NCI-H748 (cell line): ENCODE measurements at regions not wholly inside any gene's neighbourhood (a gene's known extent, or its start where the extent isn't known, plus 50 kb on each side); places are given as distances from the start of the nearest gene placed in this dataset.
"Not testable (repeated sequence)": the region's sequence is repeated elsewhere in the genome, so short reads cannot be mapped to it uniquely, and the experiment has no call there.

Experiments
- DNase-seq: peaks from one replicate; lab custom pipeline; 2025; ENCODE audit not compliant: unreplicated experiment; lab: John Stamatoyannopoulos, UW

DNA sequence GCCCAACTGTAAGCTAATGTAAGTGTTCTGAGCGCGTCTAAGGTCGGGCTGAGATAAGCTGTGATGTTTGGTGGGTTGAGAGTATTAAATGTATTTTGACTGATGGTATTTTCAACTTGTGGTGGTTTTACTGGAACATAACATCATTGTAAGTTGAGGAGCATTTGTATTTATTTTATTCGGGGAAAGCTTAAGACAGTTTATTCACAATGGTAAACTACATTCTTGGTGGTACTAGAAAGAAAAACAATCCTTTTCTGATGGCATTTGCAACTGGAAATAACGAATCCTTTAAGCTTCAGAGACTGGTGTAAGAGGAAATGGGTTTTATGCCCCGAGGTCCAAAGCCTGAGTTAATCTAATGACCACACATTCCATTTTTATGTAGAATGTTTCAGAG is 283.3 kb upstream of the NETO1 start:
- DNase-seq, result no peak

DNA sequence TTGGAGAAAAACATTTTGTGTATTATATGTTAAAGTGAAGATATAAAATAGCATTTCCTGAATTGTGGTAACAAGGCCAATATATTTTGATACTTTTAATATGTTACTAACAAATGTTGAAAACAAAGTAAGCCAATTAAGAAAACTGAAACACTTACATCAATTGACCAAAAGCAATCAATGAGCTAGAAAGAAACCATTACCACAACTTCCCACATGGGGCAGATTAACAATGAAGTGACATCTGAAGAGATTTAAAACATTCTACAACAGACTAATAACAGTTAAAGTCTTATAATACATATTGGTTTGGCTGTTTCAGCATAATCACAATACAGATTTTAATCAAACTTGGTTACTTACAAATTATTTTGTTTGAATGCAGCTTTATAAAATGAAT is 282.4 kb upstream of the NETO1 start:
- DNase-seq, result no peak

DNA sequence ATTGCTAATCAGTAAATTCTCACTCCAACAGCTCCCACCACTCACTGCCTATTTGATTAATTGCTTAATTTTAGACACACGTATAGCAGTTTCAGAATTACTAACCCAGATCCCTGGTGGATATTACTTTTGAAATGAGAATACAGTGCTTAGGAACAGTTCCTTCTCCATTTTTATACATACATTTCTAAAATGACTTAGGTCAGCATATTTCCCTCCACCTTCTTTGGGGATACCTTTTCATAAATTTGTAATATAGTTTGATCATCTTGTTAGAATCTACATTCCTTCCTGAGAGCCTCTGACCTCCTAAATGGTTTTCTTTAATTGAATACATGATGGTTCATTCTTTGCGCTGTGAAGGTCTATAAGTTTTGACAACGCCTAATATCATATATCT is 279.8 kb upstream of the NETO1 start:
- DNase-seq, result no peak

DNA sequence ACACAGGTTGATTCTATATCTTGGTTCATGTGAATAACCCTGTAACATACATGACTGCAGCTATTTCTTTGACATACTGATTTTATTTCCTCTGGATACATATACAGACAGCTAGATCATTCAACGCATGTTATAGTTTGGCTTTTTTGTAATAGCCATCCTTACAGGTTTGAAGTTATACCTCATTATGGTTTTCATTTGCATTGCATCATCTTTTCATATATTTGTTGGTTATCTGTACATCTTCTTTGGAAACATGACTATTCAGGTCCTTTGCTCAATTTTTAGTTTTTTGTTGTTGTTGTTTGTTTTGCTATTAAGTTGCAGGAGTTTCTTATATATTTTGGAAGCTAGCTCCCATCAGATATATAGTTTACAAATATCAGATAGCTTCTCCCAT is 276.2 kb upstream of the NETO1 start:
- DNase-seq, result no peak

DNA sequence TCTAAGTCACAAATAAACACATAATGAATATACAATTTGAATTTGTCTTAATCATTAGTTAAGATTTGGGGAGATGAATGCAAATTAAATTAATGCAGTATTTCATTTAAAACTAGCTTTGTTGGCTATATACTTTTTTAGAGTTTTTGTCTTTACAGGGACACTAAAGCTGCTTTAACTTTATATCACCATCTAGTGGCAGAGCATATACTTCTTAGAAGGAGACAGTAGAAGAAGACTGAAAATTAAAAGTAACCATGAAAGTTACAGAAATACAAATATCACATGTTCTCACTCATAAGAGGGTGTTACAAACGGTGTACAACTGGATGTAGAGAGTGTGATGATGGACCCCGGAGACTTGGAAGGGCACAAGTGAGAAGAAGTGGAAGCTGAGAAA is 268.3 kb upstream of the NETO1 start:
- peak; percentile 29 for DNase-seq

DNA sequence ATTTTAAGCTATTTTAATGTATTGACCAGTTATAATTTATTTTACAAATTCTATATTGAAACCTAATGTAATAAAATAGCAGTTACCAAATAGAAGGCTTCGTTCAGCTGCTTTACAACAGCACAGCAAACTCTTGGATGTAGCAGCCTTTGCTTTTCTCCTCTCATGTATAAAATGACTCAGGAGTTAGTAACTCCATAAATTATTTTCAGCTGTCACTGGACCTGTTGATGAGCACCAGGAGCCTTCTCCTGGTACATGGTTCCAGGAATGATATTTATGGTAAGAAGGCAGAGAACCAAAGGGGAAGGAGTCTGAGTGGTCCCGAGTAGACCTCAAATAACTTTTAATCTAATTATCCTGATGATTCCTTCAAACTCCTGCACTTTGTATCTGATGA is 256.4 kb upstream of the NETO1 start:
- DNase-seq, result no peak

DNA sequence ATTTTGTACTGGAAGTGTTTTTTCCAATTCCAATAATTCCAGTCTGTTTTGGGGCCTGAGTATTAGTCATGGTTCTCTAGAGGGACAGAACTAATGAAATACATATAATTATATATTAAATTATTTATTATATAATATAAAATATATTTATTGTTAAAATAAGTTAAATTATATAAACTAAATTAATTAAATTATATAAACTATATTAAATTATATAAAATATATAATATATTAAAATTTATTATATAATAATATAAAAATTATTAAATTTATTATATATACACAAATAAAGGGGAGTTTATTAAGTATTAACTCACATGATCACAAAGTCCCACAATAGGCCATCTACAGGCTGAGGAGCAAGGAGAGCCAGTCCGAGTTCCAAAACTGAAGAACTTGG is 253.4 kb upstream of the NETO1 start:
- no peak for DNase-seq

DNA sequence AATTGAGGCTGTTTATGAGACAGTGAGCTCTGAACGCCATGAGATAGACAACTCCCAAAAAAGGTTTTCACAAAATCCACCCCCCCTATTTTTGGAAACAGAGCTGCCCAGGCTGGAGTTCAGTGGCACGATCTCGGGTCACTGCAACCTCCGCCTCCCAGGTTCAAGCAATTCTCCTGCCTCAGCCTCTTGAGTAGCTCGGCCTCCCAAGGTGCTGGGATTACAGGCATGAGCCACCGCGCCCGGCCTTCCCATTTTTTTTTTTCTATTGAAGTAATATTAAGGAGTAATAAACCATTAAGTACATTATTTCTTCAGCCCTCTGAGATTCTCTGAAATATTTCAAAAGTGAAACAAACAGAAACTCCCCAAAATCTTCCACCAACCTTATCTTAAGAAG is 252.8 kb upstream of the NETO1 start:
- no peak for DNase-seq

DNA sequence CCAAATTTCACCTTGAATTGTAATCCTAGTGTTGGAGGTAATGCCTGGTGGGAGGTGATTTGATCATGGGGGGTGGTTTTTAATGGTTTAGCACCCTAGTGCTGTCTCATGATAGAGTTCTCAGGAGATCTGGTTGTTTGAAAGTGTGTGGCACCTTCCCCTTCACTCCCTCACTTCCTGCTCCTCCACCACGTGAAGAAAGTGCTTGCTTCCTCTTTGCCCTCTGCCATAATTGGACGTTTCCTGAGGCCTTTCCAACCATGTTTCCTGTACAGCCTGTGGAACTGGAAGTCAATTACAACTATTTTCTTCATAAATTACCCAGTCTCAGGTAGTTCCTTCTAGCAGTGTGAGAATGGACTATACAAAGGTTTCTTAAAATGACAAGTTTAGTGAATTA is 251.8 kb upstream of the NETO1 start:
- no peak for DNase-seq

DNA sequence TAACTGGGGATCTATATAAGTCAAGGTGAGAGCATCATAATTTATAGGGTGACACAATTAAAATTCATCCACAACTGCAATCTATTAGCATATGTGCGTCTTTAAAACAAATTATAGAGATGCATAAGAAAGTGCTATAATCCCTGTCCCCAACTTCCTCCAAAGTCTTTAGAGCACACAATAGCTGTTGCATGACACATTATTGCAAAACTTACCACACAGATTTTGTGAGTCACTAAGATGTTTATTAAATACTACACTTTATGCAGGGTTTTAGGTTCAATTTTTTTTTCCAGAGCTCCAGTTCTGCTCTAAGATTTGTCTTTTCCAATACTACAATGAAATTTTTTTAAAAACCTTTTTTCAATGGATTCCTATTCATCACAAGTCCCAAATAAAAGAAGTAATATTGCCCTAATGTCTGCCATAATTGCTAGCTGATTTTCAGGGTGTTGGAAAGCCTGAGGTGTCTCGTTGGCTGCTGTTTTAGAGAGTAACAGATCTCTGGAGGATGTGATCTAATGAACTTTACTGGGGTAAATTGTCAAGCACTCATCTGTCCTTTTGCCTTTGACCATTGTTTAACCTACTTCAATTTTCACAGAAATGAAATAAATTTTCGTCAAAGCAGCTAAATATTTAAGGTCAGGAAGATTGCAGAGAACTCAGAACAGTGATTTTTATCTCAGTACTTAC is 250.5 kb upstream of the NETO1 start:
- no peak for DNase-seq

DNA sequence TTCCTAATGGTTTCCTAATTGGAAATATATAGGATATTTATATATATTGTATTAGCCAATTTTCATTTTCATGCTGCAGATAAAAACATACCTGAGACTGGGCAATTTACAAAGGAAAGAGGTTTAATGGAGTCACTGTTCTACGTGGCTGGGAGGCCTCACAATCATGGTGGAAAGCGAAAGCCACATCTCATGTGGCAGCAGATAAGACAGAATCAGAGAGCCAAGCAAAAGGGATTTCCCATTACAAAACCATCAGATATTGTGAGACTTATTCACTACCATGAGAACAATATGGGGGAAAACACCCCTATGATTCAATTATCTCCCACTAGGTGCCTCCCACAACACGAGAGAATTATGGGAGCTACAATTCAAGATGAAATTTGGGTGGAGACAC is 242.5 kb upstream of the NETO1 start:
- DNase-seq, result no peak

DNA sequence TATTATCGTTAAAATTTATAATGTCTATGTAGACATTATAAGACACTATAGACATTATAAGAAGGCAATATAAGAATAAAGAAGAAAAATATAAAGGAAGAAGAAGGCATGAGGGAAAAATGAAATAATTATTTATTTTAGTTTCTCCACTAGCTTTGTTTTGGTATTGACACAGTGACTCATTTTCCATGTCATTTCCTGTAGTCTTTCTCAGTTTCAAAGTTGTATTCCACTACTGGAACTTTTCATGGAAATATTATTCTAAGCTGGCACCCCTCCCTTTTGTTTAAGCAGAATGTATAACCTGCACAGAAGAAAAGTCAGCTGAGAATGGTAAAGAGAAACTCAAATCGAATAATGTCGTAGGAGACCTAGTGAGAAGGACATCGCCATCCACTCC is 234.2 kb upstream of the NETO1 start:
- no peak for DNase-seq

DNA sequence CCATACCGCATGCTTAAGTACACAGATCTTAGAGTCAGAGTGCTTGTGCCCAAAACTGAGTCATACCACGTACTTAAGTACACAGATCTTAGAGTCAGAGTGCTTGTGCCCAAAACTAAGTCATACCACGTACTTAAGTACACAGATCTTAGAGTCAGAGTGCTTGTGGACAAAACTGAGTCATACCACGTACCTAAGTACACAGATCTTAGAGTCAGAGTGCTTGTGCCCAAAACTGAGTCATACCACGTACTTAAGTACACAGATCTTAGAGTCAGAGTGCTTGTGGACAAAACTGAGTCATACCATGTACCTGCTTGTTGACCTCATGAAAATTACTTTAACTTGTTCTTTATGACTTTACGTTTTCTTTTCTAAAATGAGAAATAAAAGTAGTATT is 233.7 kb upstream of the NETO1 start:
- DNase-seq, result not testable (repeated sequence)

DNA sequence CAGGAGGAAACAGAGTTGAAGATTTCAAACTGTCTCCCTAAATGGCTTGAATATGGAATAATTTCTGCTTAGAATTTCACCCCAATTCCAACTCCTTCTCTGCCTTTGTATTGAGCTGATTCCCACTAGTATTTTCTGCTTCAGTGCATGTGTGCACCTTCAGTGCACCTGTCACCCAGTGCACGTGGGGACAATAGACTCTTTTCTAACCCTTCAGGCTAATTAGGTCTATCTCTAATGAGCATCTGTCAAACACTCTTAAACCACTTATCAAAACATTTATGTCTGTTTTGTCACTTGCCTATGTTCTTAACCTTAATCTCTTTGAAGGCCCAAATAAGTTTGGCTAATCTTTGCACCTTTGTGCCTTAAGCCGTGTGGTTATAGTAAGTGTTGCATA is 232.0 kb upstream of the NETO1 start:
- DNase-seq, result peak; percentile 84

DNA sequence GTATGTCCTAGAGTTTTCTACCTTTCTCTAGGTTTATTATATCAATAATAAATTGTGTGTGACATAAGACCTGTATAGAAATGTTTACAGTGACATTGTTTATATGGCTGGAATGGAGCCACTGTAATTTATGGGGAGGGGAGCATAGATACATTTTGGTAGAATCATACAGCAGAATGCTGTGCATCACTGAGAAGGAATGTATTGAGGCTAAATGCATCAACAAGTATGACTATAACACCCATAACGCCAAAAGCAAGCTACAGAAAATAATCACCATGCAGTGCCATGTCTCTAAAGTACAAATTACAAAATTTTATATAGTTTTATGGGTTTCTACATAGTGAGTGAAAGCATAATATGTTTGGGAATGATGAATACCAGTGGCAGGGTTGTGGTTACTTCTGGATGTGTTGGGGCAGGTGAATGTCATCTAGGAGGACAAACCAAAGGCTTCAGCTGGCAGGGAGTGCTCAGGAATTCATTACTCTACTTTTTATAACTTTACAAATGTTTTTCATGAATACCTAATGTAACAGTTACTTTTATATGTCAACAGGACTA is 226.0 kb upstream of the NETO1 start:
- DNase-seq, result no peak

DNA sequence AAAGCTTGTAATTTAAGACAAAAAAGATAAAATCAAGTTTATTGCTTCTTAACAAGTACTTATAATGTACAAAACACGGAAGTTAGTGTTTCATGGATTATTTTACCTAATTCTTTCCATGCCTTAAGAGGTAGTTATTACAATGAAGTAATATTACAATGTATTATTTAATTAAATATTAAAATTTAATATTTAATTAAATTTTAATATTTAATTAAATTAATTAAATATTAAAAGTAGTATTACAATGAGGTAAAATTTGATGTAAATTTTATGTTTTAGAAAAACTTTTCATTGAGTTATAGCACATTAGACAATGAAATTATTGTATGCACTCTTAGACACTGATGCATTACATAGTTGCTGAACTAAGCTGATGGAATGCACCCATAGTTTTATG is 220.7 kb upstream of the NETO1 start:
- no peak for DNase-seq

DNA sequence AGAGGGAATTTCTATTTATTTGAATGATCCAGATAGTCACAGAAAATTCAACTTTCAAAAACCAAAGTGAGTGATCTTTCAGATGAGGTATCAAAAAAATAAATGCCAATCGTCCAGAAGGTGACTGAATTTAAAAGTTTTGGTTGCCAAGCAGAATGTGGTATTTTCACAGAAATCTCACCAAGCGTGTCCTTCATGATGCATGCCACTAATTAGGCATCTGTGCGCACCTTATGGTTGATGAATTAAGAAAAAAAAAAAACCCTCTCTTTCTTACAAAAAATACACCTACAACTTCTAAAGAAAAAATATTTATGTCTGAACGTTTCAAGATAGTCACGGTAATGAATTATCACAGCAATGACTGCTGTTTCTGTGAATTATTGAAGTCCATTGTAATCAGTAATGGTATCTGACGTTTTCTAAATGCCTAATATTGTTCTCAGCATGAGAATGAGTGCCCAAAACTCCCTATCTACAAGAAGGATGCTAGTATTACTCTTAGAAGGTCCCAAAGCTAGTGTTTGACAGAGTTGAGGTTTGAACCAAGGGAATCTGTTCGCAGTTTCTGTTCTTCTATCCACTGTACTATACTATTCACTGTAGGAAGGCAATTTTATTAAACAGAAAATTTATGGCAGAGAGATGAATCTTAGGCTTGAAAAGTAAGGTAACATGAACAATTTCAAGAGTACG is 219.6 kb upstream of the NETO1 start:
- no peak for DNase-seq

DNA sequence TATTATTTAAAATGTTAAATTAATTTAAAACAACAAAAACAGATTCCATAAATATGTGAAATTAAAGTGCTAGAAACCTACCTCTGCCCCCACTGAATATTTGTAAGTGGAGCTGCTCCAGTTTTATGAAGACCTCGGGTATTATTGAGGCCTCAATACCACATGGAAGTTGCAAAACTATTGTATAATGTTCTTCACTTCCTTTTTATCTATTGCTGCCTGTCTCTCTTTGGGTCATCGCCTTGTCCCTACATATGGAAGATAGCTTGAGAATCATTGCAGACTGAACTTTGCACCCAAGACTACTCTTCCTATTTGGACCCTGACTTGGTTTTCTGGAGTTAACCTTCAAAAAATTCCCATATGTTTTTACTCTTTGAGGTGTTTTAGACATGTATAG is 212.1 kb upstream of the NETO1 start:
- DNase-seq, result no peak

DNA sequence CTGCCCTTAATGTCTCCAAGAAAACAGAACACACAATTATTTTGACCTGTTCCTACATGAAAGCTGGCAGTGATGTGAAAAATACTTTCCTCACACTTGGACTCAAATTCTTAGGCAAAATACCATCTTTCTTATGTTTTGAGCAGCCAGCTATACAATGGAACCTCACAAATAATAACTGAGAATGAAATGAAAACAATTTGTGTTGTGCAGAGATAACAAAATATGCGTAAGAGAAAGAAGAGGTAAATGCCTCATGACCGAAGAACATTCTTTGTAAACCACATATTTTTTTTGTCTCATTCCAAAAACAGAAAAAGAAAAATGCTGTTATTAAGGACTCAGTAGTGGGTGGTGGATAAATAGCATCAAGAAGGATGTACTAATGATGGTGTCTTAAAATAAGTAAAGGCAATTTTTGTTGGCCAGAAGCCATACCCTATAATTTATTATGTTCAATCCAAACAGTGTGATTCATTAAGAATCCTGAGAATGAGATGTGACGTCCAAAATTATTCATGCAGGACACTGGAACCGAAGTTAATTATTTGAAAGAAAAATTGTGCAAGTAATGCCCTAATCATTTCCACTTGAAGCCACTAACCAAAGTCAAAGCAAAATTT is 193.0 kb upstream of the NETO1 start:
- peak; percentile 30 for DNase-seq

DNA sequence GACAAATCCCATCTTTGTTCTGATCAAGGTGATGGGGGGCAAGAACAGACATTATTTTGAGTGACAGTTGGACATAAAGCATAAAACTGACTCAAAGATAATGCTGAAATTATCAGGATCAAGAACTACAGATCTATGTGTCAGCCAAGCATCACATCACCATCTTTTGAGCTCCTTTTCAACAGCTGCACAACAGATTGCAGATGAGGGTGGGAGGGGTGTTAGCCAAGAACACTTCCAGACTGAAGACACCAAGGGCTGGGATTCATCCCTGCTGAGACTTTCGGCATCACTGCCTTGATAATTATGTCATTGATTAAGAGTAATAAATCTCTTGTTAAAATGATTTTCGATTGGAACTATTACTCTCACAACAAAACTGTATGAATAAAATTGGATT is 191.5 kb upstream of the NETO1 start:
- no peak for DNase-seq

DNA sequence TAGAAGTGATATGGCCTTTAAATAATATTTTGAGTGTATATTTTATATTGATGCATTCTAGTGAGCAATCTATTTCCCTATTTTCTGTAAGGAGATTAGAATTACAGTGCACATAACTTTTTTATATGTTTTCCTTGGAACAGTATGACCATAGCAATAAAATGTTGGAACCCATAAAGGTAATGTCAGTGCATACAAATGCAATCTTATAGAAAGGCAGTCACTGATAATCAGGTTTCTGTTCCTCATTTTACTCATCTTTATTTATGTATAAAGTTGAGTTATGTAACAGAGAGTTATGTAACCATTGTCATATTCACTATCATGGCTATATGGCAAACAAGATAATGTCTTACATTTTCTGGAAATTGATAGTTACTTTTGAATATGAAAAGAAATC is 179.9 kb upstream of the NETO1 start:
- no peak for DNase-seq

DNA sequence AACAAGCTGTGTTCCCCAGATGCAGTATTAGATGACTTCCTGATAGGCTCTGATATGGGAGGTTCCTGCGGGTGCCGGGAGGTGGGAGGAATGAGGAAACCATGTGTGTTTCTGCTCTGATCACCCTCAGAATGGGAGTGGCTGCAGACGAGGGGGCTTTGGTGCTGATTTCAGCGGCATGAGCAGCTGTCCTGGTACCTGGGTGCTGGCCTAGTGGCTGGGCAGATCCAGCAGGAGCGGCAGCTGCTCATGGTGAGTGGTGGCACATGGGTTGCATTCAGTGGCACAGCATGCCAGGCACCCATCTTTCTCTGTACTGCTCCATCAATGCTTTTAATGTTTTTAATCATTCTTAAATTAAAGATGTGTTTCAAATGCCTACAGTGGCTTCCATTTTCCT is 177.2 kb upstream of the NETO1 start:
- no peak for DNase-seq
